BJ (cell line): ENCODE measurements at regions not wholly inside any gene's neighbourhood (a gene's known extent, or its start where the extent isn't known, plus 50 kb on each side); places are given as distances from the start of the nearest gene placed in this dataset.

ENCODE experiments used
- CTCF ChIA-PET: fragments of 350-600 bp; formaldehyde crosslinking; extraction: SDS; loops from one replicate; lab custom pipeline; 2021; ENCODE audit warnings: antibody characterized with exemption, inconsistent platforms; lab: Yijun Ruan, JAX
- POLR2A ChIA-PET: fragments of 300-600 bp; sonication (Branson Sonifier 250); formaldehyde crosslinking; extraction: SDS; loops from one replicate; lab custom pipeline; 2021; ENCODE audit warnings: antibody characterized with exemption; lab: Charles Lee
- DNase-seq: peaks from one replicate; pipeline ENCODE4 v3.0.0-alpha.2; 2011; ENCODE audit warnings: low read depth
- H3K27me3 ChIP-seq: 2 replicates; pipeline ENCODE4 v1.6.0; 2011; ENCODE audit warnings: low read length; ENCODE audit not compliant: control insufficient read depth, insufficient read depth
- H3K36me3 ChIP-seq: 2 replicates; pipeline ENCODE4 v1.5.1; 2011; ENCODE audit warnings: low read length; ENCODE audit not compliant: control insufficient read depth, insufficient read depth
- H3K4me3 ChIP-seq: 2 replicates; pipeline ENCODE4 v1.5.1; 2011; ENCODE audit warnings: low read depth, mild to moderate bottlenecking, control low read depth, low read length
- CTCF ChIP-seq: IDR thresholded peaks from 2 replicates; pipeline ENCODE4 v1.5.1; 2011; ENCODE audit warnings: low read depth, mild to moderate bottlenecking, control low read depth, inconsistent platforms, low read length, moderate library complexity; ENCODE audit not compliant: insufficient read depth

GRCh38 chr6:138567052-138567451 is 67.8 kb upstream of the NHSL1 start:
- no peak overlapping the region for H3K4me3 ChIP-seq
- H3K36me3 ChIP-seq = no peaks in the 10 kb centered on the region
- DNase-seq = no peak
- ChIA-PET POLR2A (no interaction called here), CTCF (interaction anchor here (0.6 kb wide), 1 partner anchor 903 kb away, joined by 4 read pairs; no protein-coding TSS in a partner anchor)
- TF ChIP-seq CTCF = no peak
- H3K27me3 ChIP-seq = no peaks in the 10 kb centered on the region

- CTCF ChIA-PET = interaction anchor here (1.0 to 1.1 kb wide), 2 partner anchors 14 to 21 kb away, joined by 3 to 5 read pairs; no protein-coding TSS in a partner anchor
- TF ChIP-seq CTCF = no peak
- no peak for DNase-seq
- H3K4me3 ChIP-seq = no peak overlapping the region
- no peaks in the 10 kb centered on the region for H3K36me3 ChIP-seq
- POLR2A ChIA-PET = no interaction called here
- H3K27me3 ChIP-seq = no peaks in the 10 kb centered on the region
These were observed 69.7 kb upstream of the NHSL1 start for GRCh38 chr6:138568997-138569396.

- TF ChIP-seq CTCF = no peak
These were observed 70.3 kb upstream of the NHSL1 start for GRCh38 chr6:138569554-138569953.

DNA sequence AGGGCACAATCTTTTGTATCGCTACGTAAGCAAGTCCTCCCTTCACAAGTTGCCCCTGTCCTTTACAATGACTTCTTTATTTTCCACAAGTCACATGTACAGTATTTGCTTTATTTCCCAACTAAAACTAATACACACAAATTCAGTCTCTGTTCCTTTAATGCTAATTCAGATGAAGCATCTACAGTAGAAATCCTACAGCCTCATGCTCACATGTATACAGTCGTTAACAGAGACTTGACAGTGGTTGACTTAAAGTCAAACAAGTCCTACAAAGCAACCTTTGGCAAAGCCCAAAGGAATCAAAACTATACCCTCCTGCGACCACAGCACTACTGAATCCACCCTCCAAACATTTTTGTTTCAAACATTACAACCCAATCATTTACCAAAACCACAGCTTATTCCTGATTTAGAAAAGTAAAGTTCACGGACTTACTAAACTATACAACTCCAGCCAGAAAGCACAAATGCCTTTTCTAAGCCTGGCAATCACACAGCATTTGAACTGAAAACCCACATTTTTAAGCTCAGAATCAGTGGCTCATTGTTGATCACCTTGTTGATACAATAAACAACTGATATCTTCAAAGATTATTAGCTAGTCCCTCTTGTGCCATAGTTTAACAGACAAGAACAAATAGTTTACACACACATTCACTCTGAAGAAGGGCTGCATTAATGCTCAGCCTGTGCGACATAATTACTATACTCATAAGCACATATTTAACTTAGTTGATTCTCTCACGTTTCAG is 70.9 kb upstream of the NHSL1 start:
- DNase-seq = no peak
- Histone ChIP-seq H3K36me3 (no peaks in the 10 kb centered on the region), H3K27me3 (no peaks in the 10 kb centered on the region), H3K4me3 (no peak overlapping the region)
- POLR2A ChIA-PET = no interaction called here
- CTCF ChIA-PET = interaction anchor here (1.0 to 1.2 kb wide), 3 partner anchors 12 to 19 kb away, joined by 3 to 4 read pairs (median 3); no protein-coding TSS in a partner anchor
- TF ChIP-seq CTCF = no peak

More at GRCh38 chr6:138569554-138569953, 70.3 kb upstream of the NHSL1 start:
- ChIA-PET POLR2A (no interaction called here), CTCF (interaction anchor here (1.0 to 1.2 kb wide), 4 partner anchors 12 to 21 kb away, joined by 3 to 5 read pairs (median 4); no protein-coding TSS in a partner anchor)
- Histone ChIP-seq H3K4me3 (no peak overlapping the region), H3K27me3 (no peaks in the 10 kb centered on the region), H3K36me3 (no peaks in the 10 kb centered on the region)
- no peak for DNase-seq

GRCh38 chr6:138570725-138571029 is 71.4 kb upstream of the NHSL1 start:
- POLR2A ChIA-PET = no interaction called here
- Histone ChIP-seq H3K36me3 (no peaks in the 10 kb centered on the region), H3K4me3 (no peak overlapping the region), H3K27me3 (no peaks in the 10 kb centered on the region)
- CTCF ChIA-PET = interaction anchor here (1.2 kb wide), 1 partner anchor 18 kb away, joined by 4 read pairs; no protein-coding TSS in a partner anchor
- no peak for TF ChIP-seq CTCF
- DNase-seq = no peak
